ENCODE measurements at regions not wholly inside any gene's neighbourhood (a gene's known extent, or its start where the extent isn't known, plus 50 kb on each side); places are given as distances from the start of the nearest gene placed in this dataset.

- no peak for TF ChIP-seq CTCF (IDR thresholded peaks at IDR 0.05; ENCODE audit: insufficient read depth, low read depth, low read length)
- TF ChIP-seq EZH2 (IDR thresholded peaks at IDR 0.05; ENCODE audit: insufficient read depth, low read length), result no peak
Observed at GRCh38 chr5:88404405-88404804, 135.8 kb upstream of the TMEM161B start.
